Keratinocyte (primary cell): ENCODE measurements at regions not wholly inside any gene's neighbourhood (a gene's known extent, or its start where the extent isn't known, plus 50 kb on each side); places are given as distances from the start of the nearest gene placed in this dataset.

ENCODE experiments used
- DNase-seq: peaks from one replicate; pipeline ENCODE4 v3.0.0-alpha.2; 2011; ENCODE audit warnings: low read depth, missing footprints, low spot score
- FAIRE-seq: peaks from 2 replicates; lab custom pipeline; 2011; peaks lifted over from hg19 to GRCh38; lab: Jason Lieb, UNC
- H2AFZ ChIP-seq: 2 replicates; pipeline ENCODE4 v1.6.0; 2012; ENCODE audit warnings: low read length, control low read depth, inconsistent platforms; ENCODE audit not compliant: control insufficient read depth
- H3K27ac ChIP-seq: 2 replicates; pipeline ENCODE4 v1.5.1; 2011; ENCODE audit warnings: low read length; ENCODE audit not compliant: control insufficient read depth, insufficient read depth
- H3K27me3 ChIP-seq: 3 replicates; pipeline ENCODE4 v1.6.0; 2011; ENCODE audit warnings: low read length; ENCODE audit not compliant: control insufficient read depth, insufficient read depth; ENCODE audit errors: extremely low read depth
- H3K36me3 ChIP-seq, 2 experiments: 2 replicates in 1 of 2; 3 replicates in 1 of 2; pipeline ENCODE4 v1.5.1; 2011; ENCODE audit warnings: low read length in 2 of 2, mild to moderate bottlenecking in 1 of 2; ENCODE audit not compliant: control insufficient read depth in 2 of 2, insufficient read depth in 2 of 2; ENCODE audit errors: extremely low read depth in 1 of 2
- H3K4me1 ChIP-seq: 3 replicates; pipeline ENCODE4 v1.5.1; 2011; ENCODE audit warnings: low read length; ENCODE audit not compliant: control insufficient read depth, insufficient read depth; ENCODE audit errors: extremely low read depth
- H3K4me2 ChIP-seq: 3 replicates; pipeline ENCODE4 v1.6.0; 2011; ENCODE audit warnings: low read depth, low read length; ENCODE audit not compliant: control insufficient read depth, insufficient read depth; ENCODE audit errors: extremely low read depth
- H3K4me3 ChIP-seq, 3 experiments: fragments of 200-600 bp in 1 of 3; sonication (generic) in 1 of 3; 2 replicates in 2 of 3; 3 replicates in 1 of 3; pipeline ENCODE4 v1.5.1; 2011 to 2016; ENCODE audit warnings: low read length in 3 of 3, mild to moderate bottlenecking in 3 of 3, control low read depth in 2 of 3, inconsistent platforms in 1 of 3, low read depth in 1 of 3, mixed read lengths in 1 of 3, mixed run types in 1 of 3, moderate library complexity in 1 of 3; ENCODE audit not compliant: control insufficient read depth in 2 of 3, insufficient read depth in 2 of 3; ENCODE audit errors: extremely low read depth in 1 of 3
- H3K79me2 ChIP-seq: 2 replicates; pipeline ENCODE4 v1.6.0; 2012; ENCODE audit warnings: low read length; ENCODE audit not compliant: control insufficient read depth, insufficient read depth
- H3K9ac ChIP-seq: 3 replicates; pipeline ENCODE4 v1.6.0; 2011; ENCODE audit warnings: low read length; ENCODE audit not compliant: control insufficient read depth, insufficient read depth; ENCODE audit errors: extremely low read depth
- H3K9me1 ChIP-seq: 3 replicates; pipeline ENCODE4 v1.6.0; 2011; ENCODE audit warnings: low read length; ENCODE audit not compliant: control insufficient read depth, insufficient read depth; ENCODE audit errors: extremely low read depth
- H3K9me3 ChIP-seq: 2 replicates; pipeline ENCODE4 v1.5.1; 2012; ENCODE audit warnings: low read depth, low read length; ENCODE audit not compliant: control insufficient read depth
- H4K20me1 ChIP-seq: 3 replicates; pipeline ENCODE4 v1.6.0; 2011; ENCODE audit warnings: low read length; ENCODE audit not compliant: control insufficient read depth, insufficient read depth; ENCODE audit errors: extremely low read depth
- EZH2 ChIP-seq: IDR thresholded peaks from one replicate; pipeline ENCODE4 v1.6.1; 2012; ENCODE audit warnings: inconsistent platforms, mild to moderate bottlenecking, low read length, moderate library complexity
- dilution Hi-C: fragments of 300-500 bp; cut with MboI; formaldehyde crosslinking; loops from one replicate; pipeline ENCODE4 v1.7.0; 2020; ENCODE audit warnings: low sequenced_read_pairs; ENCODE audit not compliant: extremely low pct_ligation_motif_present
- TF ChIP-seq, protein P1 (sequence below), 3 experiments: IDR thresholded peaks in 1 of 3; conservative IDR thresholded peaks in 1 of 3; optimal IDR thresholded peaks in 1 of 3; 2 replicates in 2 of 3; 3 replicates in 1 of 3; pipeline versions ENCODE3 to v1.5.1; 2011; ENCODE audit warnings: low read length in 3 of 3, mild to moderate bottlenecking in 3 of 3, moderate library complexity in 2 of 3, control low read depth in 1 of 3, inconsistent platforms in 1 of 3; ENCODE audit not compliant: insufficient read depth in 2 of 3; ENCODE audit errors: extremely low read depth in 1 of 3

DNA sequence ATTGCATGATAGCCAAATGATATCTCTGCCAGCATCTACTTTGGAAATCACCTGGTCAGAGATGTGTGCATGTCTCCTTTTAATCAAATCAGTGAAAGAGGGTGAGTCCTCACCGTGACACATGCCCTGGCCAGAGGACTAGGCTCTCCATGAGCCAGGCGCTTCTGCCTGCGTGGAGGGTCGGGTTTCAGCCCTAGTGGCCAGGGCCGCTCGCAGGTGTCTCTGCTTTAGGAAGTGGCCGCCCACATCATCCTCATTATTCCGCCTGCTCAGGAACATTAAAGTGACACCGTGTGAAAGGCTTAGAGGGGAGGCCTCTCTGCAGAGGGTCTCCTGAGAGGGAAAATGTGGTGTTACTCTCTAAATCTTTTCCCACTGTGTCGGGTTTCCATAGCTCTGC lies 173.6 kb upstream of the PRKCQ start:
- no peak overlapping the region for H2AFZ ChIP-seq
- TF ChIP-seq EZH2: no peak
- TF ChIP-seq, protein P1, sequence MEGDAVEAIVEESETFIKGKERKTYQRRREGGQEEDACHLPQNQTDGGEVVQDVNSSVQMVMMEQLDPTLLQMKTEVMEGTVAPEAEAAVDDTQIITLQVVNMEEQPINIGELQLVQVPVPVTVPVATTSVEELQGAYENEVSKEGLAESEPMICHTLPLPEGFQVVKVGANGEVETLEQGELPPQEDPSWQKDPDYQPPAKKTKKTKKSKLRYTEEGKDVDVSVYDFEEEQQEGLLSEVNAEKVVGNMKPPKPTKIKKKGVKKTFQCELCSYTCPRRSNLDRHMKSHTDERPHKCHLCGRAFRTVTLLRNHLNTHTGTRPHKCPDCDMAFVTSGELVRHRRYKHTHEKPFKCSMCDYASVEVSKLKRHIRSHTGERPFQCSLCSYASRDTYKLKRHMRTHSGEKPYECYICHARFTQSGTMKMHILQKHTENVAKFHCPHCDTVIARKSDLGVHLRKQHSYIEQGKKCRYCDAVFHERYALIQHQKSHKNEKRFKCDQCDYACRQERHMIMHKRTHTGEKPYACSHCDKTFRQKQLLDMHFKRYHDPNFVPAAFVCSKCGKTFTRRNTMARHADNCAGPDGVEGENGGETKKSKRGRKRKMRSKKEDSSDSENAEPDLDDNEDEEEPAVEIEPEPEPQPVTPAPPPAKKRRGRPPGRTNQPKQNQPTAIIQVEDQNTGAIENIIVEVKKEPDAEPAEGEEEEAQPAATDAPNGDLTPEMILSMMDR (optimal IDR thresholded peaks at IDR 0.05 in 1 of 3, IDR thresholded peaks at IDR 0.05 in 1 of 3, conservative IDR thresholded peaks at IDR 0.05 in 1 of 3; ENCODE audit: extremely low read depth in 1 of 3, insufficient read depth in 2 of 3, low read length in 3 of 3): no peak
- no peak for FAIRE-seq
- no peaks in the 10 kb centered on the region for H3K36me3 ChIP-seq
- no peak overlapping the region for H3K4me2 ChIP-seq
- no peak for DNase-seq
- H3K79me2 ChIP-seq: no peaks in the 10 kb centered on the region
- no peaks in the 10 kb centered on the region for H3K9me3 ChIP-seq
- H3K27me3 ChIP-seq: no peaks in the 10 kb centered on the region
- dilution Hi-C loops: no loop called here
- no peaks in the 10 kb centered on the region for H4K20me1 ChIP-seq
- no peak overlapping the region for H3K9ac ChIP-seq
- H3K4me1 ChIP-seq: peaks cover 17% of the 10 kb centered on the region
- no peaks in the 10 kb centered on the region for H3K9me1 ChIP-seq
- H3K27ac ChIP-seq: no peak overlapping the region
- no peak overlapping the region for H3K4me3 ChIP-seq

DNA sequence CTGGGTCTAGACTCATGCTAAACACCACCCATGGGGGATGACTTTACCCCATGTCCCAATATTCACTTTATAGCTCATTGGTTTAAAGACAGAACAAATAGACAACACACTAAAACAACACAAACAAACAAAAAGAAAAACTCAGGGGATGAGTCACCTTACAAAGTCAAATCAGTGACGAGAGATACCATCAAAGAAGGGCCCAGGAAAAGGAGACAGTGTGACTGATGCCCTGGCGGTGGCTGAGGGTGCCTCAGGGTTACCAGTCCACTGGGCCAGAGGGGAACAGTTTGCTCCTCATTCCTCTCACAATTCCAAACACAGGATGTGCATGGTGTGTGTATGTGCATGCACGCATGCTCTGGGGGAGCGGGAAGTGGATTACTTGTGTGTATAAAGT lies 171.3 kb upstream of the PRKCQ start:
- H3K4me1 ChIP-seq: peaks cover 29% of the 10 kb centered on the region
- no peak for DNase-seq
- H3K9ac ChIP-seq: no peak overlapping the region
- dilution Hi-C loops: no loop called here
- no peaks in the 10 kb centered on the region for H4K20me1 ChIP-seq
- H3K27me3 ChIP-seq: no peaks in the 10 kb centered on the region
- H3K36me3 ChIP-seq: no peaks in the 10 kb centered on the region
- TF ChIP-seq, protein P1 (optimal IDR thresholded peaks at IDR 0.05 in 1 of 3, IDR thresholded peaks at IDR 0.05 in 1 of 3, conservative IDR thresholded peaks at IDR 0.05 in 1 of 3; ENCODE audit: extremely low read depth in 1 of 3, insufficient read depth in 2 of 3, low read length in 3 of 3): no peak
- TF ChIP-seq EZH2: no peak
- no peak overlapping the region for H3K4me2 ChIP-seq
- H3K27ac ChIP-seq: no peak overlapping the region
- no peaks in the 10 kb centered on the region for H3K79me2 ChIP-seq
- no peaks in the 10 kb centered on the region for H3K9me3 ChIP-seq
- no peaks in the 10 kb centered on the region for H3K9me1 ChIP-seq
- no peak for FAIRE-seq
- H3K4me3 ChIP-seq: no peak overlapping the region
- no peak overlapping the region for H2AFZ ChIP-seq
